HG03439 (cell line): ENCODE measurements at regions not wholly inside any gene's neighbourhood (a gene's known extent, or its start where the extent isn't known, plus 50 kb on each side); places are given as distances from the start of the nearest gene placed in this dataset.

Source experiments
- ATAC-seq: cut with Tn5 transposase; IDR thresholded peaks from one replicate; pipeline ENCODE4 v1.9.1; 2021; ENCODE audit warnings: mild to moderate bottlenecking, moderate library complexity; ENCODE audit not compliant: unreplicated experiment

DNA sequence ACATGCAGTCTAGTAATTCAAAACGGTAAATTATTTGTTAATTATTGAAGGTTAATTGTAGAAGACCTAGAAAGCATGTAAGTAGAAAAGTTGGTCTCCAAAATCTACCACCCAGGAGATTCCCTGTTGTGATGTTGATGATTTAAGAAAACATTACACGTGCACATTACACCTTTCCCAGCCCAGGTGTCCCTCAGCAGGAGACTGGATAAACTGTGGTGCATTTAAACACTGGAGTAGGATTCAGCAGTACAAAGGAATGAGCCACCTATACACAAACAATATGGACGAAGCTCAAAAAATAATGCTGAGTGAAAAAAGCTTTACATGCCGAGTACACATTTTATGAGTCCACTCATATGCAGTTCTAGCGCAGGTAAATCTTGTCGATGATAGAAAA, 109.0 kb upstream of the STARD3NL start:
- ATAC-seq: no peak

DNA sequence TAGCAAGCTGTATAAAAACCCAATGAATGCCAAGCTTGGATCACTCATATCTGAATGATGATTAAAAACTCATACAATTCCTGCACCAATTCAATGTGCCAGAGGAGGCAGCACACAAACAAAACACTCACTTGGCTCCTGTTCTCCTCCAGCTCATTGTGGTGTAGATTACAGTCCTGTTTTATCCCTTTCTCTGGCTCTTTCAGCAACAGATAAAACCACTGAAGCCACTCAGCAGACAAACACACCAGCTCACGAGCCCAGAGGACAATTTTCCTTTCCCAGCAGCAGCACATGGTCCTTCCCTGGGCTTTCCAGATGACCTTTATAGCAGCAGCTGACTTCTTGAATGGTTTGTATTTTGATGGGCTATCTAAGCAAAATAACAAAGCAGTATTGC, 107.3 kb upstream of the STARD3NL start:
- no peak for ATAC-seq

DNA sequence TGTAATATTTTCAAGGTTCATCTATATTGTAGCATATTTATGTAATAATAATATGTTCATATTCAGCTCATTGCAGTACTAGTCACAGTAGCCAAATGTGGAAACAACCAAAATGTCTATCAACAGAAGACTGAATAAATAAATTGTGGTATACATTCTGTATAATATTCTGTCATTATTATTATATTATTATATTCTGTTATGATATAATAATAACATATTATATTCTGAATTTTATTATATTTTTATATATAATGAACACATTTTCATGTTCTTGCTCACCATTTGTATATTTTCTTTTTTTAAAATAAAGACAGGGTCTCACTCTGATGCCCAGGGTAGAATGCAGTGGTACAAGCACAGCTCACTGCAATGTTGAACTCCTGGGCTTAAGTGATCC, 91.2 kb upstream of the STARD3NL start:
- no peak for ATAC-seq

DNA sequence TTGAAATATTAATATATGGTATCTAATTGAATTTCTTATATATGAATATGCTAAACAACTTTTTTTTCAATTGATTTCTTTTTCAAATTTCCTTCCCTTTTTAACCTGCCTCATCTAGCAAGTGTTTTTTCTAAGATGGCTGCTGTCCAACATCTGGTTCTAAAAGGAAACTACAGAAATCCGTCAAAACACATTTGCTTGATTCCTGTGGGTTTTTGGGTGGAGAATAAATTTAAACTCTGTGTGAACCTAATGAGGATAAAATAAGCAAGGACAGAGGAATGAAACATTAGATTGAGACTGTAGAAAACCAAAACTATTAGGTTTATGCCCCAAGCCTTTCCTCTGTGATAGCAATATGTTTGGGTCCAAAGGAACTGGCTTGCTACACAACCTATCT, 75.5 kb upstream of the STARD3NL start:
- no peak for ATAC-seq

DNA sequence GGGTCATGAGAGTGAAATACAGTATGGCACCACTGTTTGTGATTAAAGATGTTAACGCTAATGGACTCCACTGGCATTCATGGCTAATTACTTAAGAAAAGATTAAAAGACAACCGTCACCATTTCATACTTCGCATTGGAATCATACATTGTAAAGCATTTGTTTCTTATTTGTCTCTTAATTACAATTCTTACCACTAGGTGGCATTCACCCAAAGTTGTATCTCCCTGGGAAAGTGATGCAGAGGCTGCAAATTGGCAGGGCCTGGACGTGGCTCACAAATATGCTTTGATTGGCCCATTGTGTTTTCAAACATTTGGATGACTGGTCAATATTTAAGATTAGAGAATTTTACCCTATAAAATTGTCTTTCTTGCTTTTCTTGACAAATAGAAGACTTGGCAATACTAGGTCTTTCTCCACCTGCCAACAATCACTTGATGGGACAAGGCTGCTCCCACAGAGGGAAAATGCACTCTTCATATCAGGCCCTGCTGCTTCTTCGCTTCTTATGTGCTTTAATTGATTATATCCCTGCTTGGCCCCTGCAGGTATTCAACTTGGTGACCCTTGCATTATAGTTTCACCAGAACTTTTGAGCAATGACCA, 72.1 kb upstream of the STARD3NL start:
- no peak for ATAC-seq

DNA sequence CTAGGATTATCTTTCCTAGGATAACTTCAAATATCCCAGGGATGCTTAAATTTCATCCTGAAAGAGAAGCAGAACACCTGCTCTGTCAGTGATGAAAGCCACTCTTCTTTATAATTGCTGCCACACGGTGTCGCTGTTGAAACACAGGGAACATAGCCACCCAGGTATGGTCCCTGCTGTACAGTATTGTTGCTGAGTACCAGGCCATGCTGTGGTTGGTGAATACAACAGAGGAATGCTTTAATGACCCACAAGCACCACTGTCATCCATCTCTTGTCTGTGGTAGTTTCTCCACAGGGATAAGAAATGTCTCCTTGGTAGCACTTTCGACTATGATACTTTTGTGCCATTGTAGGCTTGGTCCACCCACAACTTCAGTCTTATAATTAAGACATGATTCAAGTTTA, 70.6 kb upstream of the STARD3NL start:
- ATAC-seq: peak; percentile 80

DNA sequence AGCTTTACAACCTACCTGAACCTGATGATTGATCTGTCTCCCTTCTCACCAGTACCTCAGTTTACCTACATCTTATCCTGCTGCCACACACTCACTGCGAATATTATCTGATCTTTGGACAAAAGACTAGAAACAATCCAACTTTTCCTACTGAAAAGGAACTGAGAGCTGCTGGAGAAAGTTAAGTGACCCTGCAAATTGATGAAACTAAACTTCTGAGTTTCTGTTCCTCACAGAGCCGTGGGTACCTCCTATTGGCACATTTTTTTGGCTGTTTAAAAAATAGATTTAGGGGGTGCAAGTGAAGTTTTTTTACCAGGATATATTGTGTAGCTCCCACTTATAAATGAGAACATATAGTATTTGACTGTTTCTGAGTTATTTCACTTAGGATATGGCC, 66.0 kb upstream of the STARD3NL start:
- no peak for ATAC-seq

DNA sequence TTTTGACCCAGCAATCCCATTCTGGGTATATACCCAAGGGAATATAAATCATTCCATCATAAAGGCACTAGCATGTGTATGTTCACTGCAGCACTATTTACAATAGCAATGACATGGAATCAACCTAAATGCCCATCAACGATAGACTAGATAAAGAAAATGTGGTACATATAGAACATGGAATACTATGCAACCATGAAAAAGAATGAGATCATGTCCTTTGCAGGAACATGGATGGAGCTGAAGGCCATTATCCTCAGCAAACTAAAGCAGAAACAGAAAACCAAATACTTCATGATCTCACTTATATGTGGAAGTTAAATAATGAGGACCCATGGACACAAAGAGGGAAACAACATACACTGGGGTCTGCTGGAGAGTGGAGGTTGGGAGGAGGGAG, 58.0 kb upstream of the STARD3NL start:
- ATAC-seq: no peak

DNA sequence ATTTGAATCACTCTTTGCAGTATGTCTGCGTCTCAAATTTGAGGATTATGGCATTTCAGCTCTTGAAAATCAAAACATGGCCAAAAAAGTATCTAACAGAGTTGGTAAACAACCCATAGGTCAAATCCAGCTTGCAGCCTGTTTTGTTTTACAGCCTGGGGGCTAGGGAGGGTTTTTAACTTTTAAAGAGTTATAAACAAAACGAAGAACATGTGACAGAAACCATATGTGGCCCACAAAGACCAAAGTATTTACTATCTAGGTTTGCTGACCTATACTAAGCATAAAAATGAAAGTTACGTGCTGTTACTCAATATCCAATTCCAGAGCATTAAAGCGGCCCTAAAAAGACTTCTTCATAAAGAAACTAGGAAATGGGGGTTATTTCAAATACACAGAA, 55.5 kb upstream of the STARD3NL start:
- ATAC-seq: no peak

DNA sequence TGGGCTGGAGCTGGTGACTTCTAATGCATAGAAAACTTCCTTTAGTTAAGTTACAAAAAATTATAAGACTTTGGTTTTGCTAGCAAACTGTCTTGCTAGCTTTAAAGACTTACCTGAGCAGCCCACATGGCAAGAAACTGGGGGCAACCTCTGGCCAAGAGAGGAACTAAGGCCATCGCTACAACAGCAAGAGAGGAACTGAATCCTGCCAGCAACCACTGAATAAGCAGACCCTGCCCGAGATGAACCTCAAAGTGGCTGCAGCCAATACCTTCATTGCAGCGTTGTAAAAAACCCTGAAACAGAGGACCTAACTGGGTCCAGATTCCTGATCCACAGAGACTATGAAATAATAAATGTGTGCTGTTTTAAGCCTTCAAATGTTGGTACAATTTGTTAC, 54.6 kb upstream of the STARD3NL start:
- ATAC-seq: no peak

DNA sequence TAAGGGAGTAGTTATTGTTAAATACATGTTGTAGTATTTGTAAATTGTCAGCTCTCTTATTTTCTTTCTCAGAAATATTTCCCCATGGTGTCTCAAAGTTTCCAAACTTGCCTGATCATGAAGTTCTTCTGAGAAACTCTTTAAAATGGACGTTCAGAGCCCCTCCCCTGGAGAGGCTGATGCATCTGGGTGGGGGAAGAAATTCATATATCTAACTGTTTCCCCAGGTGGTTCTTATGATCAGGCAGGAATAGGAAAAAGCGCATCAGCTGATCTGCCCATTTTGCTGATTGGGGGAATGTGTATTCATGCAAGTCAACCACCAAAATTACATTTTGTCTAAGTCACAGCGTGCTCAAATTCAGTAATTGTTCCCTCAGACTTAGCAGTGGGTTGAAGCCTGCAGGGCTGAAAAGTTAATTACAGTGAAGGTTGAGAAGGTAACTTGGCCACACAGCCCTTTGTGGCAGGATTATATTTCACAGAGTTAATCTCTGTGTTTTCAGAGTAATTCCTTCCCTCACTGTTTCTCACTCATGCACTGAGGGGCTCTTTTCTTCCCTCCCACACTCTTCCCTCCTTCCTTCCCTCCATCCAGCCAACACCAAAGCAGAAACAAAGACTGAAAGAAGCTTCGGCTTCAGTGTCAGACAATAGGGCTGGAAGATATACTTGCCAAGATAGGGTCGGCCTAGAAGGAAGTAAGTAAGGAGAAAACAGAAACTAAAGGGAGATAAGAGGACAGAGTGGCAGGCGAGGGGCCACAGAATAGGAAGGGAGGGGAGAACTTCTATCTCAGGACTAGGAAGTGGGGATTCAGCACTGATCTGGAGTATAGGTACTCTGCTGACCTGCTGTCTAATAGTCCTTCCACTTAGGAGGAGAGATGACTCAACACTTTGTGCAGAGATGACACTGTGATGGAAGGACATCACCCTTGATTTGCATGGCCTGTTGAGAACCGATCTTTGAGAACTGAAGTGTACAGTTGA, 50.5 kb upstream of the STARD3NL start:
- ATAC-seq: peak; percentile 43
